Smooth muscle cell (in vitro differentiated cells): ENCODE measurements at regions not wholly inside any gene's neighbourhood (a gene's known extent, or its start where the extent isn't known, plus 50 kb on each side); places are given as distances from the start of the nearest gene placed in this dataset.

ENCODE experiments used
- DNase-seq: peaks from one replicate; lab custom pipeline; 2025; ENCODE audit not compliant: unreplicated experiment; lab: John Stamatoyannopoulos, UW
- H2AFZ ChIP-seq: fragments of 200-600 bp; sonication (generic); 2 replicates; pipeline ENCODE4 v1.6.0; 2016; ENCODE audit warnings: antibody characterized with exemption, low read depth, mild to moderate bottlenecking
- H3F3A ChIP-seq: fragments of 200-600 bp; sonication (generic); 2 replicates; pipeline ENCODE4 v1.6.0; 2017; ENCODE audit warnings: antibody characterized with exemption, low read depth
- H3K27ac ChIP-seq: fragments of 200-600 bp; sonication (generic); 2 replicates; pipeline ENCODE4 v1.5.1; 2016; ENCODE audit warnings: low read depth, mild to moderate bottlenecking
- H3K27me3 ChIP-seq: fragments of 200-600 bp; sonication (generic); 2 replicates; pipeline ENCODE4 v1.6.1; 2016; ENCODE audit warnings: low read depth, mild to moderate bottlenecking
- H3K36me3 ChIP-seq: fragments of 200-600 bp; sonication (generic); 2 replicates; pipeline ENCODE4 v1.5.1; 2016; ENCODE audit warnings: low read depth
- H3K4me1 ChIP-seq: fragments of 200-600 bp; sonication (generic); 2 replicates; pipeline ENCODE4 v1.5.1; 2016; ENCODE audit warnings: low read depth
- H3K4me2 ChIP-seq: fragments of 200-600 bp; sonication (generic); 2 replicates; pipeline ENCODE4 v1.6.0; 2016; ENCODE audit warnings: mild to moderate bottlenecking
- H3K4me3 ChIP-seq: fragments of 200-600 bp; sonication (generic); 2 replicates; pipeline ENCODE4 v1.5.1; 2016; ENCODE audit warnings: mild to moderate bottlenecking
- H3K79me2 ChIP-seq: fragments of 200-600 bp; sonication (generic); 2 replicates; pipeline ENCODE4 v1.6.0; 2016; ENCODE audit warnings: low read depth, mild to moderate bottlenecking
- H3K9ac ChIP-seq: fragments of 200-600 bp; sonication (generic); 2 replicates; pipeline ENCODE4 v1.6.0; 2016; ENCODE audit warnings: low read depth
- H3K9me3 ChIP-seq: fragments of 200-600 bp; sonication (generic); replicated peaks from 2 replicates; pipeline ENCODE4 v1.5.1; 2016; ENCODE audit warnings: low read depth
- H4K20me1 ChIP-seq: fragments of 200-600 bp; sonication (generic); 2 replicates; pipeline ENCODE4 v1.6.0; 2016; ENCODE audit warnings: low read depth
- WGBS: methylation state at CpG from one replicate; pipeline ENCODE4 v1.1.7; 2016; ENCODE audit warnings: low lambda C conversion rate; 5-methylcytosine and 5-hydroxymethylcytosine counted together
- TF ChIP-seq, protein P1 (sequence below): fragments of 200-600 bp; sonication (generic); IDR thresholded peaks from 2 replicates; pipeline ENCODE4 v1.5.1; 2017; ENCODE audit warnings: borderline replicate concordance, mild to moderate bottlenecking, antibody characterized with exemption; ENCODE audit not compliant: insufficient read depth, poor library complexity, severe bottlenecking

DNA sequence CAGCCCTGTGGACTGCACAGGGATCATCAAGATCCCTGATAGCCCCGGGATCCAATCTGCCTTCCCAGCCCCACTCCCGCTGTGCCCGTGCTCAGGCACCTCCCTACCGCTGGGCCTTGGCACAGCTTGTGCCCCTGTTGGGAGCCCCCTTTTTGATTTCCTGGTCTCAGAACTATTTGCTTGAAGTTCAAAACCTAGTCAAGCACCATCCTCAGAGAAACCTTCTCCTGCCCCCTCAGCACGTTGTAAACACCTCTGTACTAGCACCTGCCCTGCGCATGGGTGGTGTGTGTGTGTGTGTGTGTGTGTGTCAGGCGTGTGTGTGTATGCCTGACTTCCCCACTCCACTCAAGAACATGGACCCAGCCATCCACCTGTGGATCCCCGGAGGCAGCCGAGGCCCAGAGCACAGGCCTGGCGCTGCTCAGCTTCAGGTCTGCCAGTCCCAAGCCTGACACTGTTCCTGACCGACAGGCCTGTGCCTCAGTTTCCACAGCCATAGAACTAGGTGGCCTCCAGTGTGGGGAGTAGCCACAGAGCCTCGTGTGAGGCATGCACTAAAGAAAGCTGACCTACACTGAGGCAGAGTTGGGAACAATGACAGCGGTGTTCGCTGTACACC, 65.5 kb downstream of the ADRA2C start:
- Histone ChIP-seq H3K36me3 (no peaks in the 10 kb centered on the region), H3K4me2 (no peak overlapping the region), H3K4me1 (peaks cover 16% of the 10 kb centered on the region), H4K20me1 (no peaks in the 10 kb centered on the region), H3K27me3 (peaks cover 7% of the 10 kb centered on the region), H2AFZ (no peak overlapping the region), H3K4me3 (no peak overlapping the region), H3K27ac (no peak overlapping the region), H3K9ac (no peak overlapping the region), H3K79me2 (no peaks in the 10 kb centered on the region), H3F3A (no peaks in the 10 kb centered on the region), H3K9me3 (no peaks in the 10 kb centered on the region)
- TF ChIP-seq, protein P1, sequence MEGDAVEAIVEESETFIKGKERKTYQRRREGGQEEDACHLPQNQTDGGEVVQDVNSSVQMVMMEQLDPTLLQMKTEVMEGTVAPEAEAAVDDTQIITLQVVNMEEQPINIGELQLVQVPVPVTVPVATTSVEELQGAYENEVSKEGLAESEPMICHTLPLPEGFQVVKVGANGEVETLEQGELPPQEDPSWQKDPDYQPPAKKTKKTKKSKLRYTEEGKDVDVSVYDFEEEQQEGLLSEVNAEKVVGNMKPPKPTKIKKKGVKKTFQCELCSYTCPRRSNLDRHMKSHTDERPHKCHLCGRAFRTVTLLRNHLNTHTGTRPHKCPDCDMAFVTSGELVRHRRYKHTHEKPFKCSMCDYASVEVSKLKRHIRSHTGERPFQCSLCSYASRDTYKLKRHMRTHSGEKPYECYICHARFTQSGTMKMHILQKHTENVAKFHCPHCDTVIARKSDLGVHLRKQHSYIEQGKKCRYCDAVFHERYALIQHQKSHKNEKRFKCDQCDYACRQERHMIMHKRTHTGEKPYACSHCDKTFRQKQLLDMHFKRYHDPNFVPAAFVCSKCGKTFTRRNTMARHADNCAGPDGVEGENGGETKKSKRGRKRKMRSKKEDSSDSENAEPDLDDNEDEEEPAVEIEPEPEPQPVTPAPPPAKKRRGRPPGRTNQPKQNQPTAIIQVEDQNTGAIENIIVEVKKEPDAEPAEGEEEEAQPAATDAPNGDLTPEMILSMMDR, result no peak
- 83% methylated on average over 14 of the region's 14 CpGs for WGBS
- DNase-seq, result no peak

DNA sequence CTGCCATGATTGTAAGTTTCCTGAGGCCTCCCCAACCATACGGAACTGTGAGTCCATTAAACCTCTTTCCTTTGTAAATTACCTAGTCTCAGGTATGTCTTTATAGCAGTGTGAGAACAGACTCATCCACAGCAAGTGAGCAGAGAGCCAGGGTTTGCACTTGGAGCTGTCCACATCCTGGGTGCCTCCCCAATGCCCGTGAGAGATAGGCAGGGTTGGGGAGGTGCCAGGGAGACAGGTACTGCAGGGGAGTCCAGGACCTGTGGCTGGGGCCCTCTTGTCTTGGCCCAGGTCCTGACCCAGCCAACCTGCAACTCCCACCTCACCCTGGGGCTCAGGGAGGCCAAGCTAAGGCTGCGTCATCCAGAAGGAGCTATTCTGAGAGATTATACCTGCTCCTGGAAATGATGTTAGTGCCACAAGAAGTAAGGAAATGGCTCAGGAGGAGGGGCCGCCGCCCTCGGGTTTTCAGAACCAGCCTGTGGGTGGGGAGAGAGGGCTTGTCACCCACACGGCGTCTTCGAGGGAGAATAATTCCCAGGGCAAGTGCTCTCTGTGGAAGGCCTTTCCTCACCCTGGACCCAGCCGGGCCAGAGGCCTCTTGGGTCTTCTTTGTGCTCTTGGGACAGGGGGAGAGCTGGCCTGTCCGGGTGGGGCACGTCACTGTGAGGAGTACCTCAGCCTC, 66.5 kb downstream of the ADRA2C start:
- no peak overlapping the region for H3K4me2 ChIP-seq
- H4K20me1 ChIP-seq, result no peaks in the 10 kb centered on the region
- H3K4me1 ChIP-seq, result peaks cover 16% of the 10 kb centered on the region
- H3K9me3 ChIP-seq, result no peaks in the 10 kb centered on the region
- H3K27me3 ChIP-seq, result peaks cover 7% of the 10 kb centered on the region
- TF ChIP-seq, protein P1, result no peak
- 87% methylated on average over 12 of the region's 12 CpGs for WGBS
- H3K9ac ChIP-seq, result no peak overlapping the region
- no peak overlapping the region for H3K4me3 ChIP-seq
- no peaks in the 10 kb centered on the region for H3F3A ChIP-seq
- DNase-seq, result no peak
- no peak overlapping the region for H3K27ac ChIP-seq
- H3K36me3 ChIP-seq, result no peaks in the 10 kb centered on the region
- H3K79me2 ChIP-seq, result no peaks in the 10 kb centered on the region
- H2AFZ ChIP-seq, result no peak overlapping the region

DNA sequence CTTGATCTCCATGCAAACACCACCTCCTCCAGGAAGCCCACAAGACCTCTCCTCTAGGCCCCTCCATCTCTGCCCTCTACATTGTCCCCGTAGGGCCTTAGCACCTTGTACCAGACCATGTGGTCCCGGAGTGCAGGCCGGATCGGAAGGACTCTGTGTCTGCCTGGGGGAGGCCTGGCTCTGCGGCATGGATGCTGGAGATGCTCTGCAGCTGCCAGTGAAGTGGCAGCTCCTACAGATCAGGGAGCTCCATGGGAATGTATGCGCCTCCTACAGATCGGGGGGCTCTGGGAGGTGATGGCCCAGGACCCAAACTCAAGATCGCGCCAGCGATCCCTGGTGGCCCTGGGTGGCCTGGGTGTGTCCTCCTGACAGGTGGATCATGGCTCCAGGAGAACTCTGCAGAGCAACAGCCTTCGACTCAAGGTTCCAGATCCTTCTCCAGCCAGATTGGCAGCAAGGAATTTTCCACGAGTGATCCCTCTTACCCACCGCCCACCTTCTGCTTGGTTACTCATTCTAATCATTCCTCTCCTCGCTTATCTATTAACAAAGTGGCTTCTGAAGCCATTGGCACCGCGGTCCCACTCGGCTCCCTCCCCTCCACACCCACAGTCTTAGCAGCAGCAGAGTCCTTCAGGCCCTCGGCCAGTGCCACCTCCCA, 67.3 kb downstream of the ADRA2C start:
- H3K27me3 ChIP-seq, result peaks cover 7% of the 10 kb centered on the region
- H4K20me1 ChIP-seq, result no peaks in the 10 kb centered on the region
- TF ChIP-seq, protein P1, result no peak
- H3K36me3 ChIP-seq, result no peaks in the 10 kb centered on the region
- no peak overlapping the region for H3K27ac ChIP-seq
- no peak for DNase-seq
- 88% methylated on average over 17 of the region's 18 CpGs for WGBS
- H3K79me2 ChIP-seq, result no peaks in the 10 kb centered on the region
- H3K4me3 ChIP-seq, result no peak overlapping the region
- H3K9ac ChIP-seq, result no peak overlapping the region
- no peak overlapping the region for H3K4me2 ChIP-seq
- no peak overlapping the region for H2AFZ ChIP-seq
- no peaks in the 10 kb centered on the region for H3F3A ChIP-seq
- peaks cover 16% of the 10 kb centered on the region for H3K4me1 ChIP-seq
- H3K9me3 ChIP-seq, result no peaks in the 10 kb centered on the region
